DOHH2 (cell line): ENCODE measurements at regions not wholly inside any gene's neighbourhood (a gene's known extent, or its start where the extent isn't known, plus 50 kb on each side); places are given as distances from the start of the nearest gene placed in this dataset.

ENCODE experiments used
- H3F3A ChIP-seq: fragments of 200-600 bp; sonication (generic), shearing (Covaris generic); 2 replicates; pipeline ENCODE4 v1.6.0; 2016; ENCODE audit warnings: antibody characterized with exemption, mild to moderate bottlenecking; ENCODE audit not compliant: control insufficient read depth, insufficient read depth
- H3K27ac ChIP-seq: fragments of 200-600 bp; sonication (generic); 2 replicates; pipeline ENCODE4 v1.5.1; 2014; ENCODE audit warnings: low read depth, mild to moderate bottlenecking, low read length, moderate library complexity
- H3K27me3 ChIP-seq: fragments of 200-600 bp; sonication (generic); 2 replicates; pipeline ENCODE4 v1.6.1; 2014; ENCODE audit warnings: mild to moderate bottlenecking, low read length, mixed read lengths; ENCODE audit not compliant: control insufficient read depth
- H3K36me3 ChIP-seq: fragments of 200-600 bp; sonication (generic); 2 replicates; pipeline ENCODE4 v1.6.1; 2014; ENCODE audit warnings: mild to moderate bottlenecking, low read length, moderate library complexity, mixed read lengths; ENCODE audit not compliant: control insufficient read depth
- H3K4me1 ChIP-seq: fragments of 200-600 bp; sonication (generic); 2 replicates; pipeline ENCODE4 v1.6.1; 2014; ENCODE audit warnings: mild to moderate bottlenecking, low read length, mixed read lengths; ENCODE audit not compliant: control insufficient read depth
- H3K4me2 ChIP-seq: fragments of 200-600 bp; sonication (generic); 2 replicates; pipeline ENCODE4 v1.6.0; 2014; ENCODE audit warnings: mild to moderate bottlenecking, low read length, moderate library complexity
- H3K4me3 ChIP-seq: fragments of 200-600 bp; sonication (generic); 2 replicates; pipeline ENCODE4 v1.5.1; 2014; ENCODE audit warnings: mild to moderate bottlenecking, low read length, mixed read lengths
- H3K79me2 ChIP-seq: fragments of 200-600 bp; sonication (generic); 2 replicates; pipeline ENCODE4 v1.6.1; 2014; ENCODE audit warnings: mild to moderate bottlenecking, low read length, mixed read lengths; ENCODE audit not compliant: control insufficient read depth
- H3K9me2 ChIP-seq: fragments of 200-600 bp; sonication (generic); replicated peaks from 2 replicates; pipeline ENCODE4 v1.6.1; 2014; ENCODE audit warnings: mild to moderate bottlenecking, low read length, mixed read lengths; ENCODE audit not compliant: control insufficient read depth
- H3K9me3 ChIP-seq: fragments of 200-600 bp; sonication (generic); 2 replicates; pipeline ENCODE4 v1.6.1; 2014; ENCODE audit warnings: antibody characterized with exemption, low read length, mixed read lengths; ENCODE audit not compliant: control insufficient read depth, insufficient read depth
- H4K20me1 ChIP-seq: fragments of 200-600 bp; sonication (generic); 2 replicates; pipeline ENCODE4 v1.6.0; 2014; ENCODE audit warnings: low read depth, mild to moderate bottlenecking, antibody characterized with exemption, low read length, moderate library complexity; ENCODE audit not compliant: control insufficient read depth, insufficient read depth
- CTCF ChIP-seq: fragments of 200-600 bp; sonication (generic); IDR thresholded peaks from one replicate; pipeline ENCODE4 v1.5.1; 2014; ENCODE audit warnings: antibody characterized with exemption, mild to moderate bottlenecking, low read depth, low read length; ENCODE audit not compliant: poor library complexity, severe bottlenecking
- EZH2phosphoT487 ChIP-seq: fragments of 200-600 bp; sonication (generic); IDR thresholded peaks from 2 replicates; pipeline ENCODE4 v1.6.1; 2017; ENCODE audit warnings: borderline replicate concordance, mild to moderate bottlenecking, antibody characterized with exemption, low read length, moderate library complexity, mixed read lengths

GRCh38 chr13:44266772-44267171 lies 106.9 kb upstream of the SERP2 start:
- no peaks in the 10 kb centered on the region for H3K36me3 ChIP-seq

GRCh38 chr13:44267203-44267602 lies 106.4 kb upstream of the SERP2 start:
- no peaks in the 10 kb centered on the region for H4K20me1 ChIP-seq
- no peaks in the 10 kb centered on the region for H3K27me3 ChIP-seq
- no peaks in the 10 kb centered on the region for H3K79me2 ChIP-seq
- no peaks in the 10 kb centered on the region for H3K9me2 ChIP-seq
- no peak overlapping the region for H3K27ac ChIP-seq
- no peaks in the 10 kb centered on the region for H3K36me3 ChIP-seq
- H3K4me1 ChIP-seq: peaks cover 37% of the 10 kb centered on the region
- peaks cover 6% of the 10 kb centered on the region; the same call in 1 of the 2 replicates for H3K9me3 ChIP-seq
- H3K4me2 ChIP-seq: no peak overlapping the region
- H3K4me3 ChIP-seq: no peak overlapping the region
- no peaks in the 10 kb centered on the region for H3F3A ChIP-seq
- no peak for TF ChIP-seq EZH2phosphoT487
- TF ChIP-seq CTCF: no peak

More at GRCh38 chr13:44266772-44267171, 106.9 kb upstream of the SERP2 start:
- H3K9me2 ChIP-seq: no peaks in the 10 kb centered on the region
- no peak overlapping the region for H3K27ac ChIP-seq
- TF ChIP-seq EZH2phosphoT487 (no peak), CTCF (no peak)
- H3K27me3 ChIP-seq: no peaks in the 10 kb centered on the region
- no peaks in the 10 kb centered on the region for H3F3A ChIP-seq
- H4K20me1 ChIP-seq: no peaks in the 10 kb centered on the region
- H3K4me1 ChIP-seq: peaks cover 33% of the 10 kb centered on the region
- H3K9me3 ChIP-seq: peaks cover 6% of the 10 kb centered on the region; the same call in 1 of the 2 replicates
- no peaks in the 10 kb centered on the region for H3K79me2 ChIP-seq
- H3K4me2 ChIP-seq: no peak overlapping the region
- no peak overlapping the region for H3K4me3 ChIP-seq

- Histone ChIP-seq H3F3A (no peaks in the 10 kb centered on the region), H3K9me2 (no peaks in the 10 kb centered on the region), H3K4me1 (peaks cover 45% of the 10 kb centered on the region), H4K20me1 (no peaks in the 10 kb centered on the region), H3K27me3 (no peaks in the 10 kb centered on the region), H3K4me2 (no peak overlapping the region), H3K36me3 (no peaks in the 10 kb centered on the region), H3K27ac (no peak overlapping the region), H3K79me2 (no peaks in the 10 kb centered on the region), H3K4me3 (no peak overlapping the region), H3K9me3 (peaks cover 6% of the 10 kb centered on the region; the same call in 1 of the 2 replicates)
- TF ChIP-seq CTCF (no peak), EZH2phosphoT487 (no peak)
Measured at GRCh38 chr13:44267980-44268379, 105.6 kb upstream of the SERP2 start.
